Neural cell (in vitro differentiated cells): ENCODE measurements at regions not wholly inside any gene's neighbourhood (a gene's known extent, or its start where the extent isn't known, plus 50 kb on each side); places are given as distances from the start of the nearest gene placed in this dataset.

Source experiments
- H2AFZ ChIP-seq: fragments of 200-600, 300-800 bp; sonication (generic), shearing (Covaris generic); 2 replicates; pipeline ENCODE4 v1.6.0; 2014; ENCODE audit warnings: low read depth, mild to moderate bottlenecking, antibody characterized with exemption, low read length, moderate library complexity
- H3F3A ChIP-seq: fragments of 200-600 bp; shearing (Covaris generic); 2 replicates; pipeline ENCODE4 v1.6.1; 2016; ENCODE audit warnings: mild to moderate bottlenecking, moderate library complexity, mixed read lengths, antibody characterized with exemption, low read length; ENCODE audit not compliant: insufficient read depth, poor library complexity, severe bottlenecking
- H3K27ac ChIP-seq: fragments of 200-600, 300-800 bp; sonication (generic), shearing (Covaris generic); 2 replicates; pipeline ENCODE4 v1.5.1; 2014; ENCODE audit warnings: mild to moderate bottlenecking, low read length, moderate library complexity
- H3K27me3 ChIP-seq: fragments of 300-800, 200-600 bp; sonication (generic), shearing (Covaris generic); 2 replicates; pipeline ENCODE4 v1.6.0; 2014; ENCODE audit warnings: mild to moderate bottlenecking, low read depth, low read length, moderate library complexity; ENCODE audit not compliant: insufficient read depth
- H3K36me3 ChIP-seq: fragments of 300-800, 200-600 bp; sonication (generic), shearing (Covaris generic); 2 replicates; pipeline ENCODE4 v1.5.1; 2014; ENCODE audit warnings: mild to moderate bottlenecking, antibody characterized with exemption, low read length, moderate library complexity; ENCODE audit not compliant: insufficient read depth
- H3K4me2 ChIP-seq: fragments of 300-800, 200-600 bp; sonication (generic), shearing (Covaris generic); 2 replicates; pipeline ENCODE4 v1.6.0; 2014; ENCODE audit warnings: mild to moderate bottlenecking, low read length
- H3K4me3 ChIP-seq: fragments of 300-800, 200-600 bp; sonication (generic), shearing (Covaris generic); 2 replicates; pipeline ENCODE4 v1.5.1; 2014; ENCODE audit warnings: mild to moderate bottlenecking, low read length, moderate library complexity
- H3K79me2 ChIP-seq: fragments of 200-600 bp; shearing (Covaris generic); replicated peaks from 2 replicates; pipeline ENCODE4 v1.6.0; 2014; ENCODE audit warnings: mild to moderate bottlenecking, low read length, moderate library complexity; ENCODE audit not compliant: insufficient read depth
- H3K9ac ChIP-seq: fragments of 300-800, 200-600 bp; sonication (generic), shearing (Covaris generic); 2 replicates; pipeline ENCODE4 v1.6.1; 2016; ENCODE audit warnings: mild to moderate bottlenecking, low read length, mixed read lengths
- H3K9me2 ChIP-seq: fragments of 200-600 bp; shearing (Covaris generic); 2 replicates; pipeline ENCODE4 v1.6.1; 2016; ENCODE audit warnings: mild to moderate bottlenecking, low read length, mixed read lengths; ENCODE audit not compliant: insufficient read depth
- H3K9me3 ChIP-seq: fragments of 200-600, 300-800 bp; sonication (generic), shearing (Covaris generic); 2 replicates; pipeline ENCODE4 v1.6.1; 2016; ENCODE audit warnings: mild to moderate bottlenecking, mixed run types, low read length, moderate library complexity, mixed read lengths
- H4K20me1 ChIP-seq: fragments of 200-600 bp; shearing (Covaris generic); 2 replicates; pipeline ENCODE4 v1.6.1; 2016; ENCODE audit warnings: mild to moderate bottlenecking, mixed run types; ENCODE audit not compliant: insufficient read depth
- CTCF ChIP-seq: fragments of 450-650 bp; IDR thresholded peaks from 2 replicates; pipeline ENCODE4 v1.5.1; 2014; ENCODE audit warnings: antibody characterized with exemption, mild to moderate bottlenecking, moderate library complexity; ENCODE audit not compliant: poor library complexity, severe bottlenecking
- EP300 ChIP-seq: fragments of 450-650 bp; conservative IDR thresholded peaks from 2 replicates; pipeline ENCODE4 v1.6.1; 2014; ENCODE audit warnings: antibody characterized with exemption, mild to moderate bottlenecking, moderate library complexity; ENCODE audit not compliant: poor library complexity, severe bottlenecking
- EZH2 ChIP-seq: fragments of 200-600, 300-800 bp; shearing (Covaris generic), sonication (generic); IDR thresholded peaks from 2 replicates; pipeline ENCODE4 v1.6.1; 2014; ENCODE audit warnings: antibody characterized with exemption, low read length, borderline replicate concordance, mild to moderate bottlenecking; ENCODE audit not compliant: insufficient read depth, poor library complexity, severe bottlenecking
- MXI1 ChIP-seq: fragments of 450-650 bp; conservative IDR thresholded peaks from 2 replicates; pipeline ENCODE4 v1.6.1; 2014; ENCODE audit warnings: antibody characterized with exemption, mild to moderate bottlenecking; ENCODE audit not compliant: poor library complexity, severe bottlenecking
- POLR2AphosphoS5 ChIP-seq: IDR thresholded peaks from 2 replicates; pipeline ENCODE4 v1.6.1; 2012
- RAD21 ChIP-seq: fragments of 450-650 bp; conservative IDR thresholded peaks from 2 replicates; pipeline ENCODE4 v1.6.1; 2014; ENCODE audit warnings: antibody characterized with exemption, mild to moderate bottlenecking, moderate library complexity
- SMC3 ChIP-seq: fragments of 450-650 bp; conservative IDR thresholded peaks from 2 replicates; pipeline ENCODE4 v1.6.1; 2014; ENCODE audit warnings: antibody characterized with exemption, mild to moderate bottlenecking, moderate library complexity; ENCODE audit not compliant: poor library complexity
- TAF1 ChIP-seq: IDR thresholded peaks from 2 replicates; pipeline ENCODE4 v1.6.1; 2012; ENCODE audit warnings: low read depth
- TF ChIP-seq, protein P1 (sequence below): IDR thresholded peaks from 2 replicates; pipeline ENCODE4 v1.6.1; 2012; ENCODE audit warnings: borderline replicate concordance

DNA sequence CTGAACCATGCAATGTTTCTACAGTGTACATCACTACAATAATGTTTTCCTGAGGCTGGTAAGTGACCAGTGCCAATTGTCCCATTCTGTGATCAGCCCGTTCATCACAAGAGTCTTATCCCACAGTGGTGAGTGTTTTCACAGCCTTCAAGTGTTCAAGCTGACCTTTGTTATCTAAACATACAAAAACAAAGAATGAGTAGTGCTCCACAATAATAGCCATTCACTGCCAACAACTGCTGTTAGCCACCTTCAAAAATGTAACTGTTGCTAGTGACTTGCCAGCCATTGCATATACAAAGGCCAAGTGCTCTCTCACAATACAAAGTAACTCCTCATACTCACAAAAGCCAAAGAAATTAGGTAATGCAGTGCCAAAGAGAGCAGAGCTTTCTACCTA lies 1084.1 kb downstream of the FAM133A start:
- H3K27me3 ChIP-seq: no peaks in the 10 kb centered on the region
- no peaks in the 10 kb centered on the region for H3K9me2 ChIP-seq
- H3K4me3 ChIP-seq: no peak overlapping the region
- H3K27ac ChIP-seq: no peak overlapping the region
- TF ChIP-seq EZH2: no peak
- TF ChIP-seq EP300: no peak
- no peak for TF ChIP-seq CTCF
- no peak for TF ChIP-seq MXI1
- TF ChIP-seq POLR2AphosphoS5: no peak
- TF ChIP-seq TAF1: no peak
- no peak for TF ChIP-seq SMC3
- TF ChIP-seq, protein P1, sequence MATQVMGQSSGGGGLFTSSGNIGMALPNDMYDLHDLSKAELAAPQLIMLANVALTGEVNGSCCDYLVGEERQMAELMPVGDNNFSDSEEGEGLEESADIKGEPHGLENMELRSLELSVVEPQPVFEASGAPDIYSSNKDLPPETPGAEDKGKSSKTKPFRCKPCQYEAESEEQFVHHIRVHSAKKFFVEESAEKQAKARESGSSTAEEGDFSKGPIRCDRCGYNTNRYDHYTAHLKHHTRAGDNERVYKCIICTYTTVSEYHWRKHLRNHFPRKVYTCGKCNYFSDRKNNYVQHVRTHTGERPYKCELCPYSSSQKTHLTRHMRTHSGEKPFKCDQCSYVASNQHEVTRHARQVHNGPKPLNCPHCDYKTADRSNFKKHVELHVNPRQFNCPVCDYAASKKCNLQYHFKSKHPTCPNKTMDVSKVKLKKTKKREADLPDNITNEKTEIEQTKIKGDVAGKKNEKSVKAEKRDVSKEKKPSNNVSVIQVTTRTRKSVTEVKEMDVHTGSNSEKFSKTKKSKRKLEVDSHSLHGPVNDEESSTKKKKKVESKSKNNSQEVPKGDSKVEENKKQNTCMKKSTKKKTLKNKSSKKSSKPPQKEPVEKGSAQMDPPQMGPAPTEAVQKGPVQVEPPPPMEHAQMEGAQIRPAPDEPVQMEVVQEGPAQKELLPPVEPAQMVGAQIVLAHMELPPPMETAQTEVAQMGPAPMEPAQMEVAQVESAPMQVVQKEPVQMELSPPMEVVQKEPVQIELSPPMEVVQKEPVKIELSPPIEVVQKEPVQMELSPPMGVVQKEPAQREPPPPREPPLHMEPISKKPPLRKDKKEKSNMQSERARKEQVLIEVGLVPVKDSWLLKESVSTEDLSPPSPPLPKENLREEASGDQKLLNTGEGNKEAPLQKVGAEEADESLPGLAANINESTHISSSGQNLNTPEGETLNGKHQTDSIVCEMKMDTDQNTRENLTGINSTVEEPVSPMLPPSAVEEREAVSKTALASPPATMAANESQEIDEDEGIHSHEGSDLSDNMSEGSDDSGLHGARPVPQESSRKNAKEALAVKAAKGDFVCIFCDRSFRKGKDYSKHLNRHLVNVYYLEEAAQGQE: no peak
- TF ChIP-seq RAD21: no peak
- H3K9ac ChIP-seq: no peak overlapping the region
- no peaks in the 10 kb centered on the region for H3K9me3 ChIP-seq
- H2AFZ ChIP-seq: no peak overlapping the region
- no peak overlapping the region for H3K4me2 ChIP-seq
- no peaks in the 10 kb centered on the region for H3K36me3 ChIP-seq
- no peaks in the 10 kb centered on the region for H3F3A ChIP-seq
- H4K20me1 ChIP-seq: no peaks in the 10 kb centered on the region
- no peaks in the 10 kb centered on the region for H3K79me2 ChIP-seq

- H3F3A ChIP-seq: no peaks in the 10 kb centered on the region
- H3K27me3 ChIP-seq: no peaks in the 10 kb centered on the region
- H3K36me3 ChIP-seq: no peaks in the 10 kb centered on the region
- no peaks in the 10 kb centered on the region for H3K79me2 ChIP-seq
- no peaks in the 10 kb centered on the region for H4K20me1 ChIP-seq
- no peaks in the 10 kb centered on the region for H3K9me3 ChIP-seq
- no peak overlapping the region for H2AFZ ChIP-seq
- TF ChIP-seq TAF1 (no peak), EZH2 (no peak), RAD21 (no peak), POLR2AphosphoS5 (no peak), EP300 (no peak), MXI1 (no peak), CTCF (no peak), SMC3 (no peak)
- TF ChIP-seq, protein P1: no peak
- H3K9me2 ChIP-seq: no peaks in the 10 kb centered on the region
- H3K27ac ChIP-seq: no peak overlapping the region
- H3K4me2 ChIP-seq: no peak overlapping the region
- H3K4me3 ChIP-seq: no peak overlapping the region
- no peak overlapping the region for H3K9ac ChIP-seq
Measured at GRCh38 chrX:94775640-94776039, 1101.6 kb downstream of the FAM133A start.
